ENCODE measurements at regions not wholly inside any gene's neighbourhood (a gene's known extent, or its start where the extent isn't known, plus 50 kb on each side); places are given as distances from the start of the nearest gene placed in this dataset.

GRCh38 chr11:88424881-88425280, 87.3 kb upstream of the CTSC start:
- no peaks in the 10 kb centered on the region for H3K27me3 ChIP-seq (replicated peaks; ENCODE audit: control insufficient read depth, insufficient read depth, low read length)
- no peak for DNase-seq (ENCODE audit: extremely low read depth, insufficient read length)

DNA sequence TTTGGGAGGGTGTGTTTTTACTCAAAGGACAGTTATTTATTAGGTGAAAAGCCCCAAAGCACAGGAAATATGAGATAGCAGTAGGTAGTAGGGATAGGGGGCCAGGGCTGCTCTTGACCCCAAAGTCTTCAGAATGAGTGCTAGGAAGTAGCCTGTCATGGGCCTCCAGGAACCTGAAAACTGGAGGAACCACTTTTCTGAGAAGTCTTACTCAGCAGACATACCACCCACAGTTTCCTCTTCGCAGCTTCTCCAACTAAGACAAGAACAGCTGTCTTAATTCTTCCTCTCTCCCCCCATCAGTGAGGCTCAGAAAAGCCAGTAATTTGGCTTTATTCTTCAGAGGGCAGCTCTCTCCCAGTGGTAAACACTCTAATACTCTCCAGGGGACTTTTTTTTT, 84.0 kb upstream of the CTSC start:
- TF ChIP-seq, protein P1, sequence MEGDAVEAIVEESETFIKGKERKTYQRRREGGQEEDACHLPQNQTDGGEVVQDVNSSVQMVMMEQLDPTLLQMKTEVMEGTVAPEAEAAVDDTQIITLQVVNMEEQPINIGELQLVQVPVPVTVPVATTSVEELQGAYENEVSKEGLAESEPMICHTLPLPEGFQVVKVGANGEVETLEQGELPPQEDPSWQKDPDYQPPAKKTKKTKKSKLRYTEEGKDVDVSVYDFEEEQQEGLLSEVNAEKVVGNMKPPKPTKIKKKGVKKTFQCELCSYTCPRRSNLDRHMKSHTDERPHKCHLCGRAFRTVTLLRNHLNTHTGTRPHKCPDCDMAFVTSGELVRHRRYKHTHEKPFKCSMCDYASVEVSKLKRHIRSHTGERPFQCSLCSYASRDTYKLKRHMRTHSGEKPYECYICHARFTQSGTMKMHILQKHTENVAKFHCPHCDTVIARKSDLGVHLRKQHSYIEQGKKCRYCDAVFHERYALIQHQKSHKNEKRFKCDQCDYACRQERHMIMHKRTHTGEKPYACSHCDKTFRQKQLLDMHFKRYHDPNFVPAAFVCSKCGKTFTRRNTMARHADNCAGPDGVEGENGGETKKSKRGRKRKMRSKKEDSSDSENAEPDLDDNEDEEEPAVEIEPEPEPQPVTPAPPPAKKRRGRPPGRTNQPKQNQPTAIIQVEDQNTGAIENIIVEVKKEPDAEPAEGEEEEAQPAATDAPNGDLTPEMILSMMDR (IDR thresholded peaks at IDR 0.05; ENCODE audit: insufficient read depth, low read length, poor library complexity, severe bottlenecking): no peak
- Histone ChIP-seq H3K4me3 (replicated peaks; ENCODE audit: low read depth, low read length) (no peak overlapping the region), H3K36me3 (ENCODE audit: control insufficient read depth, insufficient read depth, low read length) (no peaks in the 10 kb centered on the region), H3K27me3 (replicated peaks; ENCODE audit: control insufficient read depth, insufficient read depth, low read length) (no peaks in the 10 kb centered on the region)
- DNase-seq (ENCODE audit: extremely low read depth, insufficient read length): peak; percentile 26

More at GRCh38 chr11:88424881-88425280, 87.3 kb upstream of the CTSC start:
- no peaks in the 10 kb centered on the region for H3K36me3 ChIP-seq (ENCODE audit: control insufficient read depth, insufficient read depth, low read length)
- no peak overlapping the region for H3K4me3 ChIP-seq (replicated peaks; ENCODE audit: low read depth, low read length)
- TF ChIP-seq, protein P1 (IDR thresholded peaks at IDR 0.05; ENCODE audit: insufficient read depth, low read length, poor library complexity, severe bottlenecking): no peak

GRCh38 chr11:88420165-88420791, 82.7 kb upstream of the CTSC start:
- no peak for DNase-seq (ENCODE audit: extremely low read depth, insufficient read length)
- no peaks in the 10 kb centered on the region for H3K36me3 ChIP-seq (ENCODE audit: control insufficient read depth, insufficient read depth, low read length)
- H3K27me3 ChIP-seq (replicated peaks; ENCODE audit: control insufficient read depth, insufficient read depth, low read length): no peaks in the 10 kb centered on the region
- TF ChIP-seq, protein P1 (IDR thresholded peaks at IDR 0.05; ENCODE audit: insufficient read depth, low read length, poor library complexity, severe bottlenecking): no peak
- no peak overlapping the region for H3K4me3 ChIP-seq (replicated peaks; ENCODE audit: low read depth, low read length)

DNA sequence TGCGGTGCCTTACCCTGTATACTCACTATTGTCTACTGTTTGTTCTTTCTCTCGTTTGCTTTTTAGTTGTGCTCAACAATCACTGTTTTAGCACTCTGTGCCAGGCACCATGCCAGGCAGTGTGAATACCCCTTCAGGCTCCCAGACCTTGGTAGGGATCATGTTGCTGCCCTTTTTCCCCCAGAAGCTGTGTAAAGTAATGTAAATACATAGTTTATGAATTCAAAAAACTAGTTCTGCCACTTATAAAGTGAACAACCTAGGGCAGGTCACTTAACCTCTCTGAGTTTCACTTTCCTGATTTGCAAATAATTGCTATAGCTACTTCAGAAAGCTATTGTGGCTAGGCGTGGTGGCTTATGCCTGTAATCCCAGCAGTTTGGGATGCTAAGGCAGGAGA, 81.0 kb upstream of the CTSC start:
- no peak for DNase-seq (ENCODE audit: extremely low read depth, insufficient read length)
- TF ChIP-seq, protein P1 (IDR thresholded peaks at IDR 0.05; ENCODE audit: insufficient read depth, low read length, poor library complexity, severe bottlenecking): no peak
- H3K36me3 ChIP-seq (ENCODE audit: control insufficient read depth, insufficient read depth, low read length): no peaks in the 10 kb centered on the region

GRCh38 chr11:88415495-88415894, 78.0 kb upstream of the CTSC start:
- TF ChIP-seq, protein P1 (IDR thresholded peaks at IDR 0.05; ENCODE audit: insufficient read depth, low read length, poor library complexity, severe bottlenecking): no peak
- Histone ChIP-seq H3K4me3 (replicated peaks; ENCODE audit: low read depth, low read length) (no peak overlapping the region), H3K27me3 (replicated peaks; ENCODE audit: control insufficient read depth, insufficient read depth, low read length) (no peaks in the 10 kb centered on the region), H3K36me3 (ENCODE audit: control insufficient read depth, insufficient read depth, low read length) (no peaks in the 10 kb centered on the region)
- no peak for DNase-seq (ENCODE audit: extremely low read depth, insufficient read length)

More for the DNA sequence above, 81.0 kb upstream of the CTSC start:
- H3K4me3 ChIP-seq (replicated peaks; ENCODE audit: low read depth, low read length): no peak overlapping the region
- H3K27me3 ChIP-seq (replicated peaks; ENCODE audit: control insufficient read depth, insufficient read depth, low read length): no peaks in the 10 kb centered on the region

GRCh38 chr11:88414981-88415413, 77.5 kb upstream of the CTSC start:
- Histone ChIP-seq H3K36me3 (ENCODE audit: control insufficient read depth, insufficient read depth, low read length) (no peaks in the 10 kb centered on the region), H3K27me3 (replicated peaks; ENCODE audit: control insufficient read depth, insufficient read depth, low read length) (no peaks in the 10 kb centered on the region), H3K4me3 (replicated peaks; ENCODE audit: low read depth, low read length) (no peak overlapping the region)
- TF ChIP-seq, protein P1 (IDR thresholded peaks at IDR 0.05; ENCODE audit: insufficient read depth, low read length, poor library complexity, severe bottlenecking): no peak
- no peak for DNase-seq (ENCODE audit: extremely low read depth, insufficient read length)
